ENCODE measurements at regions not wholly inside any gene's neighbourhood (a gene's known extent, or its start where the extent isn't known, plus 50 kb on each side); places are given as distances from the start of the nearest gene placed in this dataset.

GRCh38 chr7:118627467-118627866, 403.0 kb downstream of the ANKRD7 start:
- TF ChIP-seq POLR2A (IDR thresholded peaks at IDR 0.05; ENCODE audit: low read depth, low read length) (no peak), CTCF (conservative IDR thresholded peaks at IDR 0.05; ENCODE audit: low read depth, low read length) (no peak)

Data from IMR-90 (cell line).